GM18498 (cell line): ENCODE measurements at regions not wholly inside any gene's neighbourhood (a gene's known extent, or its start where the extent isn't known, plus 50 kb on each side); places are given as distances from the start of the nearest gene placed in this dataset.

Source experiments
- ATAC-seq: cut with Tn5 transposase; IDR thresholded peaks from one replicate; pipeline ENCODE4 v1.9.1; 2021; ENCODE audit warnings: mild to moderate bottlenecking, moderate library complexity; ENCODE audit not compliant: unreplicated experiment

GRCh38 chr10:111200505-111201186 is 123.8 kb downstream of the ADRA2A start:
- ATAC-seq, result no peak

GRCh38 chr10:111203615-111204014 is 126.8 kb downstream of the ADRA2A start:
- ATAC-seq, result no peak

GRCh38 chr10:111204838-111205237 is 128.0 kb downstream of the ADRA2A start:
- no peak for ATAC-seq

GRCh38 chr10:111206521-111206920 is 129.7 kb downstream of the ADRA2A start:
- no peak for ATAC-seq

- no peak for ATAC-seq
Observed at GRCh38 chr10:111207500-111207899, 130.7 kb downstream of the ADRA2A start.

- no peak for ATAC-seq
Observed at GRCh38 chr10:111208951-111209350, 132.1 kb downstream of the ADRA2A start.

- no peak for ATAC-seq
Observed at GRCh38 chr10:111209692-111210091, 132.9 kb downstream of the ADRA2A start.

GRCh38 chr10:111211241-111211640 is 134.4 kb downstream of the ADRA2A start:
- no peak for ATAC-seq

- no peak for ATAC-seq
Observed at GRCh38 chr10:111211706-111212105, 134.9 kb downstream of the ADRA2A start.

GRCh38 chr10:111221682-111222480 is 145.1 kb downstream of the ADRA2A start:
- ATAC-seq, result no peak

- no peak for ATAC-seq
Observed at GRCh38 chr10:111222961-111223360, 146.1 kb downstream of the ADRA2A start.

- no peak for ATAC-seq
Observed at GRCh38 chr10:111231779-111232178, 154.9 kb downstream of the ADRA2A start.

GRCh38 chr10:111233439-111233838 is 156.6 kb downstream of the ADRA2A start:
- ATAC-seq, result no peak

- ATAC-seq, result no peak
Observed at GRCh38 chr10:111234234-111234913, 157.5 kb downstream of the ADRA2A start.

GRCh38 chr10:111234914-111235302 is 158.1 kb downstream of the ADRA2A start:
- ATAC-seq, result no peak

- ATAC-seq, result no peak
Observed at GRCh38 chr10:111240348-111240747, 163.5 kb downstream of the ADRA2A start.

- no peak for ATAC-seq
Observed at GRCh38 chr10:111243126-111243525, 166.3 kb downstream of the ADRA2A start.

- ATAC-seq, result no peak
Observed at GRCh38 chr10:111246136-111246535, 169.3 kb downstream of the ADRA2A start.

- ATAC-seq, result no peak
Observed at GRCh38 chr10:111246814-111247452, 170.1 kb downstream of the ADRA2A start.

- ATAC-seq, result no peak
Observed at GRCh38 chr10:111247781-111248389, 171.1 kb downstream of the ADRA2A start.

GRCh38 chr10:111249925-111250324 is 173.1 kb downstream of the ADRA2A start:
- ATAC-seq, result no peak
